GF-D8 (cell line): ENCODE measurements at regions not wholly inside any gene's neighbourhood (a gene's known extent, or its start where the extent isn't known, plus 50 kb on each side); places are given as distances from the start of the nearest gene placed in this dataset.
A peak's percentile ranks its signal among the peaks of the same experiment; 100 is the strongest.
"Not testable (repeated sequence)": the region's sequence is repeated elsewhere in the genome, so short reads cannot be mapped to it uniquely, and the experiment has no call there.

ENCODE experiments used
- DNase-seq: peaks from one replicate; lab custom pipeline; 2025; lab: John Stamatoyannopoulos, UW

DNA sequence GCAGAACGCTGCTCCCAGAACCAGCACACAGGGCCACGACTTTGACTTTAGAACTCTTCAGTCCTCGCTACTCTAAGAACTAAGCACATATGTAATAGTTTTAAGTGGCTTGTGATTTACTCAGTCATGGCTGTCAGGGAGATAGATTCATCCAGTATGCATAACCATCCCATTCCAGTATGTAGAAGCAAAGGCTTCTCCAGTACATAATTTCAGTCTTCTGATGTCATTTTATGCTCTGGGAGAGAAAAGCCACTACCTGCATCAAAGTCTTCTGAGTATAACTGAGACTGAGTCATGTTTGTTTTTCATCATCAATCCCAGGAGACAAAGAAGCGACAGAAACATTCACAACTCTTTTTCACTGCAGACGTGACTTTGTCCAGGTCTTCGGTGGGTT, 885.7 kb downstream of the PLA2G4A start:
- no peak for DNase-seq

GRCh38 chr1:187715483-187715882, 886.7 kb downstream of the PLA2G4A start:
- DNase-seq = peak; percentile 55

DNA sequence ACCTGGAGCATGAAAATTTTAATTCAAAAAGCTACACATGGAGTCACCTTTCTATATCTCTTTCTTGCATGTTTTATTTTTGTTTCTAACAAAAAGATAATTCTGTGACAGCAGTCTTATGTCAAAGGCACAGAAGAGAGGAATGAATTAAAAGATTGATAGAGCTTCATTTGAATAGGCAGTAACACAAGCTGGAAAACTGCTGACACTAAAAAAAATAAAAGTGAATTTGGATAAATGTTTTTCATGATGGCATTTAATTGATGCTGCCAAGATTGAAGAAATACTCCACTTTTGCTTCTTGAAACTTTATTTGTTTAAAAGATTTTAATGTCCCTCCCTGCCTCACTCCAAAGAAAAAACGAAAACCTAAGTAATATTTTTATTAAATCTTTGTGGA, 887.4 kb downstream of the PLA2G4A start:
- no peak for DNase-seq

GRCh38 chr1:187718527-187718926, 889.8 kb downstream of the PLA2G4A start:
- DNase-seq = no peak

DNA sequence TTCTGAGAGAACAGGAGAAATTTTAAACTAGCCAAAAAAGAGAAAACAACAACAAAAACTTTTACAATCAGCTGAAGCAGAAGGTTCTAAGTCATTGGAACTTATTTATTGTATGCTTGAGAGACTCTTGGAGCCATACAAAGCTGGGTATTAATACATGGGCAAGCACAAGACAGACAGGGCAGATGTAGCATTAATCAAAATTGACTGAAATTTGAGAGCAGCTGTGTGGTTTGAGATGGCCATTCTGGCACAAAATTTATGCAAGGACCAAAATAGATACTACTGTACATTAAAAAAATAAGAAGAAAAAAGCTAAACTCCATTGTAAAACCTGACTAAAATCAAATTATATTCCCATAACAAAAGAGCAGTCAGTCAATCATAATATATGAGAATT, 892.5 kb downstream of the PLA2G4A start:
- no peak for DNase-seq

DNA sequence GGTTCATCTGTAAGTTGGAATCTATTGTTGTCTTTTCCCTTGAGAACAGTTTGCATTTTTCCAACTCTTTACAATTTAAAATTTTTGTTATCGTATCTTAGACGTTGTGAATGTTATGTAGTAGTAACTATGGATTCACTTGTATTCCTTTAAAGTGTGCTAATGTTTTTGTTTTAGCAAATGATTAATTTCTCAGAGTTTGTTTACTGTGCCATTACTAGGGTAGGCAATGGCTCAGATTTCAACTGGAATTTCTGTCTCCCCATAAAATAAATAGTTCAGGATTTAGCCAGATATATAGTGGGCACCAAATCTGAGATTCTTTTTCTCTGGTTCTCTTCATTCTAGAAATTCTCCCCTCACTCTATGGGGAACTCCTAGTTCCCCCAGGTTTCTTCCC, 896.5 kb downstream of the PLA2G4A start:
- DNase-seq = no peak

DNA sequence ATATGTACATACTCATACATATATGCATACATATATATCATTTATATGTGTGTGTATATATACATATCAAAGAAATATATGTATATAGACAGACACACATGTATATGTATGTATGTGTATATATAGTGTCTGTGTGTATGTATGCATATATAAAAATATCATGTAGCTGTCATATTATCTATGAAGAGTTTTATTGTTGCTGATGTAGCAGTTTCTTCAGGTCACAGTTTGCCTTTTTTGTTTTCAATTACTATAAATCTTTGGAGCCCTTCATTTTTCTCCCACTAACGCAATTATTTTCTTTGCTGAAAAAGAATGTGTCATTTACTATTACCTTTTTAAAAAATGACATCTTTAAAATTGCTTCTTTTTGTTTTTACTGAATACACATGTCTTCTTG, 904.5 kb downstream of the PLA2G4A start:
- no peak for DNase-seq

GRCh38 chr1:187734427-187734826, 905.7 kb downstream of the PLA2G4A start:
- DNase-seq = no peak

DNA sequence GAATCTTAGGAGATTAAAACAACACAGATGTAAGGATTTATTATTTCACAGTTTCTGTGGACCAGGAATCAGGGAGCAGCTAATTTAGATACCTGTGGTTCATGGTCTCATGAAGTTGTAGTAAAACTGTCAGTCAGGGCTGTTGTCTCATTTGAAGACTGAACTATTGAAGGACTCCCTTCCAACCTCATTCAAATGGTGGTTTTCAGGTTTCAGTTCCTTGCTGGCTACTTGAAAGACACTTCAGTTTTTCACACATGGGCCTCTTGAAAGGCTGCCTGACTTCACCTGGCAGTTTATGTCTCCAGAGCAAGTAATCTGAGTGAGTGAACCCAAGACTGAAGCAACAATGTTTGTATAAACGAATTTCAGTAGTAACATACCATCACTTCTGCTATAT, 915.9 kb downstream of the PLA2G4A start:
- DNase-seq = no peak

- no peak for DNase-seq
These were observed 926.8 kb downstream of the PLA2G4A start for GRCh38 chr1:187755536-187755935.

GRCh38 chr1:187756684-187757083, 927.9 kb downstream of the PLA2G4A start:
- not testable (repeated sequence) for DNase-seq

DNA sequence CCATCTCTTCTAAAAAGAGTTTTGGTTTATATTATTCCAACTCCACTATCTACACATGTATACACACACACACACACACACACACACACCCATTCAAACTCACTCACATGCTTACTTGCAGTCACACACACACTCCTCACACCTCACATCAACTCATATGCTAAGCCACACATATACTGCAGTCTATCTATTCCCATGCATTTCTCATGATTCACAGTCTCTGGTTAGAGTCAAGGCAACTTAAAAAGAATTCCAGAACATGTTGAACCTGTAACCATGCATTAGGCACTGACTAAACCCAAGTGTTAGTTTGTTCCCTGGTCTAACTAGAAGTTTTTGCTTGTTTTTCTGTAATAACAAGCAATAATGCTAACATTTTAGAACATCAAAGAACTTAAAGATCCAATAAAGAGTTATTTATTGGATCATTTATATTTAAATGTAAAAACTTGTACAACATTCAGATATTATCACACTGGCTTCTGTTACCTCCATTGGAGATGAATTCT, 931.1 kb downstream of the PLA2G4A start:
- DNase-seq = no peak

GRCh38 chr1:187762118-187762517, 933.4 kb downstream of the PLA2G4A start:
- no peak for DNase-seq

- no peak for DNase-seq
These were observed 934.7 kb downstream of the PLA2G4A start for GRCh38 chr1:187763465-187763864.

GRCh38 chr1:187763976-187764375, 935.2 kb downstream of the PLA2G4A start:
- no peak for DNase-seq

DNA sequence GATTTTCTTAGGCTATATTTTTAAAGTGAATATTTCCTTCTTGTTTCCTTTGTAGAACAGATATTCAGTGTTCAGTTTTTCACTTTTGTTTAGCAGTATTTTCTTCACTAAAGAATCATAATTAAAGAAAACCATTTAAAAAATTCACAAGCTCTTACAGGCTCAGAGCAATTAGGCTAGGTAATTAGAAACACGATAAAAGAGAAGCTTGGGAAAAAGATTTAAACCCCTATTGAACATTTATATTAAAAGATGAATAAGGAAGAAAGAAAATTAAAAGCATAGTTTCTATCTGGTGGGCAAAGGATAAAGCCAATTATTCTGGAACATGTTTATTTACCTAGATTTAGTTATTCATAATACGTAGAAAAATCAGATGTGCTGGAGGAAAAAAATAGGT, 942.6 kb downstream of the PLA2G4A start:
- DNase-seq = no peak

DNA sequence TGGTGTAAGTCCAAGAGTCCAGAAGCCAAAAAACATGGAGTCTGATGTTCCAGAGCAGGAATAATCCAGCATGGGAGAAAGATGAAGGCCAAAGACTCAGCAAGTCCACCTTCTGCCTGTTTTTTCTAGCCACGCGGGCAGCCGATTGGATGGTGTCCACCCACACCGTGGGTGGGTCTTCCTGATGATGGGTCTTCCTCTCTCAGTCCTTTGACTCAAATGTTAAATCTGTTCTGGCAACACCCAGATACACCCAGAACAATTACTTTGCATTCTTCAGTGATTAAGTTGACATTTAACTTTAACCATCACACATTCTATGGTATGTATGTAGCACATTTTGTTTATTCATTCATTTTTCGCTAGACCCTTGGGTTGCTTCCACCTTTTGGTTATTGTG, 944.4 kb downstream of the PLA2G4A start:
- no peak for DNase-seq

- DNase-seq = no peak
These were observed 959.0 kb downstream of the PLA2G4A start for GRCh38 chr1:187787736-187788135.

GRCh38 chr1:187788718-187789117, 960.0 kb downstream of the PLA2G4A start:
- DNase-seq = no peak

DNA sequence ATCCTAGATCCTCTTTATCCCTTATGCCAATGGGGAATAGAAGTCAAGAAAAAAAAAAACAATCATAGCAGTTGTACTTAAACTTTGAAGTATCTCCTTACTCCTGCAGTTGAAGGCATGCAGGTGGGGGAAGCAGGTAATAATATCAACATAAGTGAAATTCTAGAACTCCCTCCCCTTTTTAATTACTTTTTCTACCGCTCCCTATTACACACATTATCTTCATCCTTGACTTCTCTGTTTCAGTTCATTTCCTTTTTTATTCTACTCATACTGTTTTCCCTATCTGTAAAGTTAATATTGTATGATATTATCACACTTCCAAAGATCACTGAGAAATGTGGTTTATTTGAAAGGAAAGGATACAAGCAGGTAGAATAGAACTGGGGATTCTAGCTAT, 962.0 kb downstream of the PLA2G4A start:
- no peak for DNase-seq

DNA sequence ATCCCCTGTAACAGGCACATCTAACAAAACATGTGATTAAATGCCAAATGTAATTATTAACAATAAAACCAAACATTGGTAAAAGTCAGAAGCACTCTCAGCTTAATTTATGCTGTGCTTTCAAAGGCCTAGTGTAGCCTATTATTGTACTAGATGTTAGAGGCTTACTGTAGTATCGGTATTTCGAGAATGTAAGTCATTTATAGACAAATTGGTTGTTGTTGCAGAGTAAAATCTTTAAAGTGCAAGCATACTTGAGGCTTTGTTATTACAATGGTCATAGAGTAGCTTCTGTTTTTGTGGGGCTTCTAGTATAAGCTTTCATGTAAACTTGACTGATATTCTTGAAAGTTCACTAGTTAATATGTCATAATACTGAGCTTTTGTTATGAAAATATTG, 965.8 kb downstream of the PLA2G4A start:
- DNase-seq = no peak

DNA sequence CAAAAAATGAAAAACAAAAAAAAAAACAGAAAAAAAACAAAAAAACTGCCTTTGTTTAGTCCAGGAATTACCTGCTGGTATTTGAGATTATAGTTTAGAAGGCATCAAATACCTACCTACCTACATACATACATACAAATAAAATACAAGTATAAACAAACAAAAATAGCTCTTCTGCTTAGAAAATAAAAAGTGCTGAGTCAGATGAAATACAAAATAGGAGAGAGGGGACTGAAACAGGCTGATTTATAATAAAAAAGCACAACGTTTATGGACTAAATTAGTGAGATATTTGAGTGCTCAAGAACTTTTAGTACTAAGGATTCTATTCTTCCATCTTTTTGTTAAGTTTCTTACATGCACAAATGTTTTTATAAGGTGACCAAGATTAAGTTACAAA, 980.8 kb downstream of the PLA2G4A start:
- DNase-seq = no peak

DNA sequence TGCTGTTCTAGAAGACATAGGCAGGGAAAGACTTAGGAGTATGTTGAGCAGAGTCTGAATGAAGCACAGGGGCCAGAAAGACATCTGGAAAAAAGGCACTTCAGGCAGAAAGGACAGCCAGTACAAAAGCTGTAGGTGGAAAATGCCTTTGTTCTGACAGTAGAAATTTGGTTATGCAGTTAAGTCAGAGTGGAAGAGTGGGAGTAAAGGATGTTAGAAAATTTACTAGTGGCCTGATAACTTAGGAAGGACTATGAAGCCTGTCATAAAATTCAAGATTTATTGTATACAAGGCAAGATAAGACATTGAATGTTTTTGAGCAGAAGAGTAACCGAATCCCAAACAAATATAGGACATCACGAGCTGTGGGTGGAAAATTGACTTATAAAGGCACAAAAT, 987.9 kb downstream of the PLA2G4A start:
- no peak for DNase-seq

DNA sequence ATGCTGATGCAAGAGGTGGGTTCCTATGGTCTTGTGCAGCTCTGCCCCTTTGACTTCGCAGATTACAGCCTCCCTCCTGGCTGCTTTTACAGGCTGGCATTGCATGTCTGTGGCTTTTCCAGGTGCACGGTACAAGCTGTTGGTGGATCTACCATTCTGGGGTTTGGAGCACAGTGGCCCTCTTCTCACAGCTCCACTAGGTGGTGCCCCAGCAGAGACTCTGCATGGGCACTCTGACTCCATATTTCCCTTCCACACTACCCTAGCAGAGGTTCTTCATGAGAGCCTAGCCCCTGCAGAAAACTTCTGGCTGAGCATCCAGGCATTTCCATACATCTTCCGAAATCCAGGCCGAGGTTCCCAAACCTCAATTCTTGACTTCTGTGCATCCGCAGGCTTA, 989.0 kb downstream of the PLA2G4A start:
- no peak for DNase-seq

DNA sequence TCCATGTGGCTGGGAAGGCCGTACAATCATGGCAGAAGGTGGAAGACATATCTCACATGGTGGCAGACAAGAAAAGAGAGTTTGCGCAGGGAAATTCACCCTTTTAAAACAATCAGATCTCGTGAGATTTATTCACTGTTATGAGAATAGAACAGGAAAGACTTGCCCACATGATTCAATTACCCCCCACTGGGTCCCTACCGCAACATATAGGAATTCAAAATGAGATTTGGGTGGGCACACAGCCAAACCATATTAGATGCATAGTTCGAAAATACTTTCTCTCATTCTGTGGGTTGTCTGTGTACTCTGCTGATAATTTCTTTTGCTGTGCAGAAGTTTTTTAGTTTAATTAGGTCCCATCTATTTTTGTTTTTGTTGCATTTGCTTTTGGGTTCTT, 990.3 kb downstream of the PLA2G4A start:
- DNase-seq = no peak
